GM12874 (cell line): ENCODE measurements at regions not wholly inside any gene's neighbourhood (a gene's known extent, or its start where the extent isn't known, plus 50 kb on each side); places are given as distances from the start of the nearest gene placed in this dataset.

Experiments
- TF ChIP-seq, protein P1 (sequence below): IDR thresholded peaks from 2 replicates; pipeline ENCODE4 v1.5.1; 2011; ENCODE audit warnings: low read depth, mild to moderate bottlenecking, control low read depth, low read length, moderate library complexity; ENCODE audit not compliant: insufficient read depth

DNA sequence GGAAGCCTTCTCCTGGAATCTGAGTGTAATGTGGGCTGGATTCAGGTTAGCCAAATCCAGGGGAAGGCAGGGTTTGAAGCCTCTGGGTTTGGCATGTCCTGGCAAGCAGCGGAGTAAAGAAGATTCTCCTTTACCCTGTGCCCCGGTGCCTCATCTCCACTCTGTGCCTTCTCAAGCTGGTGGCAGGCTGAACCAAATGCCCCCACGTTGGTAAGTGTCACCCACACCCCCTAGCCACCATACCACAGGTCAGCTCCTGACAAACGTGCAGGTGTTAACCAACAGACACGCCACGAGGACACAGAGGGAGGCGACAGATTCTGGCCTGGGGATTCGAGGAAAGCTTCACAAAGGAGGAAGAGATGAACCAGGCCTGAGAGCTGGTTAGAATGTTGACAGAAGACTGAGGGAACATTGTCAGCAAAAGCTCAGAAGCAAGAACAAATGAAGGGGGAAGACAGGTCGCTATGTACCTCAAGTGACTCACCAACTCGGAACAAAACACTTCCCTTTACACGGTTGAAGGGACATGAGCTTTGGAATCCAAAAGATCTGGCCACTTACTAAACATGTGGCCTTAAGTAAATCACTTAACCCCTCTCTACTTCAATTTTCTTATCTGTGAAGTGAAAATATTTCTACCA, 85.2 kb upstream of the LCLAT1 start:
- TF ChIP-seq, protein P1, sequence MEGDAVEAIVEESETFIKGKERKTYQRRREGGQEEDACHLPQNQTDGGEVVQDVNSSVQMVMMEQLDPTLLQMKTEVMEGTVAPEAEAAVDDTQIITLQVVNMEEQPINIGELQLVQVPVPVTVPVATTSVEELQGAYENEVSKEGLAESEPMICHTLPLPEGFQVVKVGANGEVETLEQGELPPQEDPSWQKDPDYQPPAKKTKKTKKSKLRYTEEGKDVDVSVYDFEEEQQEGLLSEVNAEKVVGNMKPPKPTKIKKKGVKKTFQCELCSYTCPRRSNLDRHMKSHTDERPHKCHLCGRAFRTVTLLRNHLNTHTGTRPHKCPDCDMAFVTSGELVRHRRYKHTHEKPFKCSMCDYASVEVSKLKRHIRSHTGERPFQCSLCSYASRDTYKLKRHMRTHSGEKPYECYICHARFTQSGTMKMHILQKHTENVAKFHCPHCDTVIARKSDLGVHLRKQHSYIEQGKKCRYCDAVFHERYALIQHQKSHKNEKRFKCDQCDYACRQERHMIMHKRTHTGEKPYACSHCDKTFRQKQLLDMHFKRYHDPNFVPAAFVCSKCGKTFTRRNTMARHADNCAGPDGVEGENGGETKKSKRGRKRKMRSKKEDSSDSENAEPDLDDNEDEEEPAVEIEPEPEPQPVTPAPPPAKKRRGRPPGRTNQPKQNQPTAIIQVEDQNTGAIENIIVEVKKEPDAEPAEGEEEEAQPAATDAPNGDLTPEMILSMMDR, result no peak

DNA sequence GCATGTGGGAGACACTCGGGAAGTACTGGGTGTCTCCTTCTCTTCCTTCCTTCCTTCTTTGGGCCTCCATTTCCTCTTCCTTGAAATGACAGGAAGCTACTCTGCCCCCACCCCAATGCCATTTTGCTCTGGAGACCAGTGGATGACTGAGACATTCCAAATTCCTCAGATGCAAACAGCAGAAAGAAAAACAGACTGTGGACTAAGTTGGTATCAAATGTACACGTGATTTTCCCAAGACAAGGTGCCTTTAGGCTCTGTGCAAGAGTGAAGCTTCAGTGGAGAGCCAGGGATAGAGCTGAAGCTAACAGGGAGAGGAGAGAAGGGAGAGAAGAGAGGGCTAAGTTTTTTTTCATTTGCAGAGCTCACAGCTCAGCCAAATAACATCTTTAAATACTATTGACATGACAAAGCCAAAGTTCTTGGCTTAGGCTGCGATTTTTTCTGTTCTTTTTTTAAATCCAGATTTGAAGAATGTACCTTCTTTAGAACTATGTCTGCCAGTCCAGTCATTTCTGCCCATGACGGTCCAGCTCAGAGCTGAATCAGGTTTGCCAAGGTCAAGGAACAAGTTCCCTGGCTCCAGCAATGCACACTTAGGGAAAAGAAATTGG, 84.5 kb upstream of the LCLAT1 start:
- TF ChIP-seq, protein P1, result no peak

DNA sequence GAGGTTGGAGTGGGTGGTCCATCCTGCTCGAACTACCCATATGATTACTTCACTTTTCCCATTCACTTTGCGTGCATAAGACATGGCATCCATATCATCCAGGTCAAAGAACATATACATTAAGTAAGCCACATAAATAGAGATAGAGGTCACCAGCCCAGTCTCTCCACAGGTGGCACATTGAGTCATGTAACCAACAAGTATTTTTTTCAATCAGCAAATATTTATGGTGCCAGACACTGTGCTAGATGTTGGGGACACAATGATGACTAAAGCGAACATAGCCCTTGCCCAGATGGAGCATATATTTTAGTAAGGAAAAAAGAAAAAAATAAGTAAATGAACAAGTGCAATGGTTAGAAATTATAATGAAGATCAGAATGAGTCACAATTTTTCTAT, 83.6 kb upstream of the LCLAT1 start:
- TF ChIP-seq, protein P1, result no peak

DNA sequence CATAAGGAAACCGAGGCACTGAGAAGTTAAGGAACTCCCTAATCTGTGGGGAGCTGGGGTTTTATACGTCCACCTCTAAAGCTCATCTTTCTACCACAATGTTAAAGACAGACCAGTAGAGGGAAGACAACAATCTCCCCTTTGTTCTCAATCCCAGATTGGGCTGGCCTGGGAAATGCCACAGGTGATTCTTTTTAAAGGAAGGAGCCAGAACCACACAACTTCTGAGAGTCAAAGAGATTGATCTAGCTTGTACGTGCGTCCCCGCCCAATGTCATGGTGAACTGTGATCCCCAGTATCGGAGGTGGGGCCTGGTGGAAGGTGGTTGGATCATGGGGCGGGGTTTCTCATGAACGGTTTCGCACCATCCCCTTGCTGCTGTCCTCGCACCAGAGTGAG, 81.8 kb upstream of the LCLAT1 start:
- TF ChIP-seq, protein P1, result no peak

DNA sequence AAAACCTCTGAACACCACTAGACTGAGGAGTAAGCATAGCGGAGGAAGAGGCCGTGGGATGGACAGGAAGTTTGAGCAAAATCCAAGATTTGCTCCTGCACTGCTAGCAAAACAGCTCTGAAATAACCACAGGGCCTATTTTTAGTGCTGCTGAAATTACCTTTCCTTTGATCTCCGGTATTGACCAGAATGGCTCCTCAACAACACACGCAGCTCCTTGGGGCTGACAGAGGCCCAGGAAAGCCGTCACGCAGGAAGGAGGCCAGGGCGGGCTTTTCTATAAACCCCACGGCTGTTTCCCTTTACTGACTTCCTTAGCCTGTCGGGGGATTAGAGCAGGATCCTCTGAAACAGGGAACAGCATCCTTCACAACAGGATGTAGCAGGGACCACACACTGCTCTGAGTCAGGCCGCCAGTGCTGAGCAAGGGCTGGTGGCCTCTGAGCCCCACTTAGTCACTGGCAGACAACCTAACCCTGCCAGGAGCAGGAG, 80.8 kb upstream of the LCLAT1 start:
- TF ChIP-seq, protein P1, result no peak

DNA sequence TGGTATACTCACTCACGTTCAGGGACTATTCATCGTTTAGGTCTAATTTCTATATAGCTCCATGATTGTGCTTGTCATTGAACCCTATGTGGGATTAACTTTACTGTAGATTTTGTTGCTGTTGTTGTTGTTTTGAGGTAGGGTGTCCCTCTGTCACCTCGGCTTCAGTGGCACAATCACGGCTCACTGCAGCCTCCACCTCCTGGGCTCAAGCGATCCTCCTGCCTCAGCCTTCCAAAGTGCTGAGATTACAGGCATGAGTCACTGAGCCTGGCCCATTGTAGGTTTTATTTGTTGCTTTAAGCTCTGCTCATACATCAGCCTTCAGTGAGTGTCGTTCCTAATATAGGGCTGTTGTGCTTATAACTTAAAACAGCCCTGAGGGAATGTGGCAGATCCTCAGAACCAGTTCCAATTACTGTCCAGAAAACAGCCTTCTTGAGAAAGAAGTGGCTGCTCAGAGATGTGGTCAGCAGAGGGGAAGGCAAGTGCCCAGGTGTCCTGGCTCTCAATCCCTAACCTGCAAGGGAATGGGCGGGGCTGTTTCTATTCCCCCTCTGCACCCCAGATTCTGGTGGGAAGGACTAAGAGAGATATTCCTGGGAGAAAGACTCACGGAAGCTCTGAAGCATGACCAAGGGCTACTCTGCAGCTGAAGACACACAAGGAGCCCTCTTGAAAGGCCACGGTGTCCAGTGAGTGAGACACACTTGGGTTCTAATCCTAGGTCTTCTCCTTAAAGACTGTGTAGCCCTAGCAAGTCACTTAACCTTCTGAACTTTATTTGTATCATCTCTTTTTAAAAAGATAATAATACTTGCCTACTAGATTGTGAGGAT, 79.6 kb upstream of the LCLAT1 start:
- TF ChIP-seq, protein P1, result no peak

DNA sequence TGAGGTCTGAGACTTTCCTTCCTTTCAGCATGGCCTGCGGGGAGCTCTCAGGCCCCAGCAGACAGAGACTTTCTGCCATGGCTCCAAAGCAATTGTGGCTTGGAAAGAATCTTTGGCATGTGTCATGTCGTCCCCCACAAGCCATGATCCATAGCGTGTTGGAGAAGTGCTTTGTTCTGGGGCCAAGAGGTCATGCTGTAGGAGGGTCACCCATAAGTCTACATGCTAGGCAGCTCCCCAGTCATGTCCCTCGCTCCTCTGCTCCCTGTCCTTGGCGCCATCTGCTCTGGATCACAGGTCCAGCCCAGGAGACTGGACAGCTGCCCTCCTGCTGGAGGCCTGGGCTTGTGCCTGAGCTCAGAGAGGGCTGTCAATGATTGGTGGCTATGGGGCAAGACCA, 78.8 kb upstream of the LCLAT1 start:
- TF ChIP-seq, protein P1, result no peak
